ENCODE measurements at regions not wholly inside any gene's neighbourhood (a gene's known extent, or its start where the extent isn't known, plus 50 kb on each side); places are given as distances from the start of the nearest gene placed in this dataset.

GRCh38 chr13:31853643-31854326, 114.5 kb downstream of the RXFP2 start:
- no peak for DNase-seq

GRCh38 chr13:31859571-31859970, 120.2 kb downstream of the RXFP2 start:
- DNase-seq = peak; percentile 20

GRCh38 chr13:31860002-31860401, 120.7 kb downstream of the RXFP2 start:
- DNase-seq = no peak

- no peak for DNase-seq
These were observed 123.5 kb downstream of the RXFP2 start for GRCh38 chr13:31862828-31863227.

GRCh38 chr13:31864307-31864706, 125.0 kb downstream of the RXFP2 start:
- no peak for DNase-seq

DNA sequence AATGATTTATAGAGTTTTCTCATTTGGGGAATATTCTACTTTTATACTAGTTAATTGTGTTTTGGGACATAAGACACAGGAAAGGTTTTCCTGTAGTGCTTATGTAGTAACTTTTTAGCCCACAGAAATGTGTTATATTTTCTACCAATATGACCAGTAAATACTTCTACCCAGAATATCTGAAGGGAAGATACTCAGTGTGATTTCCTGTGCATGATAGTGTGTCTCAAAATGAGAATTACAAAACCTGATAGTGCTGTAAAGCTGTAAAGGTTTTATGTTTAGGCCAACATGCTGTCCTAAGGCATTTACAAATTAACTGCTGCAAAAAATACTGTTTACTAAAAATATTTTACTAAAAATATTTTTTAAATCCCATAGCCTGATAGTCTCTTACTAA, 126.8 kb downstream of the RXFP2 start:
- no peak for DNase-seq

DNA sequence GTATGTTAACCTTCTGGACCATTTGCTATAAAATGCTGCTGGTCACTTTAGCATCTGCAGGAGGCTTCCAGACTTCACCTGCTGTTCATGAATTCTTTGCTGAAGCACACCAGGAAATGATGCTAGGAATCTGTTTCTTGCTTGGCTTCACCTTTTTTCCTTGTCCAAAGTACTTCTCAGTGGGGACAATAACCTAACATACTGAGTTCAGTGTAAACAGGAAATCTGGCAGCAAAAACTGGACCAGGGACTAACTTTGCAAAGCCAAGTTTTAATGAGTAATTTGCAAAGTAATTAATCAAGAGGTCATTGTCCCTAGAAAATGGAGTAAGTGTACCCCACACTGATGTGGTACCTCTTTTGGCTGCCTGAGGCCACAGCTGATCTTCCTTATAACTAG, 128.4 kb downstream of the RXFP2 start:
- no peak for DNase-seq

- no peak for DNase-seq
These were observed 130.3 kb downstream of the RXFP2 start for GRCh38 chr13:31869582-31869981.

DNA sequence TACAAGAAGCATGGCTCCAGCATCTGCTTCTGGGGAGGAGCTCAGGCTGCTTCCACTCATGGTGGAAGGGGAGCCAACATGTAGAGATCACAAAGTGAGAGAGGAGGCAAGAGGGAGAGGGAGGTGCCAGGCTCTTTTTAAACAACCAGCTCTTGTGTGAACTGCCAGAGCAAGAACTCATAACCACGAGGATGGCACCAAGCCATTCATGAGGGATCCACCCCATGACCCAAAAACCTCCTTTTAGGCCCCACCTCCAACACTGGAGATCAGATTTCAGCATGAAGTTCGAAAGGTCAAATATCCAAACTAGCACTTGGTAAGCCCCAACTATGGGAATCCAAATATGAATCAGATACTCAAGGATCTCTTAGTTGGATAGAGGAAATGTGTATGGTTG, 131.2 kb downstream of the RXFP2 start:
- no peak for DNase-seq

GRCh38 chr13:31873145-31873544, 133.8 kb downstream of the RXFP2 start:
- DNase-seq = no peak

- DNase-seq = no peak
These were observed 135.8 kb downstream of the RXFP2 start for GRCh38 chr13:31875134-31875533.

- DNase-seq = no peak
These were observed 138.7 kb downstream of the RXFP2 start for GRCh38 chr13:31878052-31878451.

GRCh38 chr13:31878495-31878894, 139.2 kb downstream of the RXFP2 start:
- no peak for DNase-seq

DNA sequence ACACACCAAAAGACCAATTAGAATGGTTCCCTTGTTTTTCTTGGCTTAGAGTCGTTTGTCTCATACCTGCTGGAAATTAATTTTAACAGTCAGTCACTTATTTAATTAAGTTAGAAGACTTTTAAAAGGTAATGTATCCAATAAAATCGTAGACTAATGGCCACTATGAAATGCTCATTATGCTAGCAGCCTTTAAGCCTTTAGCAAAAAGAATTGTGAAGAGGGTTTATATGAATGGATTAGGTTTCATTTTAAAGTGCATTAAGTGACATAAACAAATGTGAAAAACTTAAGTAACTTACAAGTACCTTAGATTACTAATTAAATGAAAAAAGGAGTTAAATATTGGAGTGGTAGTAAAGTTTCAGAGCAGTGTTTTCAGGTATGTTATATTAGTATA, 139.6 kb downstream of the RXFP2 start:
- no peak for DNase-seq

GRCh38 chr13:31880851-31881494, 141.6 kb downstream of the RXFP2 start:
- DNase-seq = no peak

- DNase-seq = no peak
These were observed 142.2 kb downstream of the RXFP2 start for GRCh38 chr13:31881495-31881882.

- DNase-seq = no peak
These were observed 143.5 kb downstream of the RXFP2 start for GRCh38 chr13:31882794-31883193.

DNA sequence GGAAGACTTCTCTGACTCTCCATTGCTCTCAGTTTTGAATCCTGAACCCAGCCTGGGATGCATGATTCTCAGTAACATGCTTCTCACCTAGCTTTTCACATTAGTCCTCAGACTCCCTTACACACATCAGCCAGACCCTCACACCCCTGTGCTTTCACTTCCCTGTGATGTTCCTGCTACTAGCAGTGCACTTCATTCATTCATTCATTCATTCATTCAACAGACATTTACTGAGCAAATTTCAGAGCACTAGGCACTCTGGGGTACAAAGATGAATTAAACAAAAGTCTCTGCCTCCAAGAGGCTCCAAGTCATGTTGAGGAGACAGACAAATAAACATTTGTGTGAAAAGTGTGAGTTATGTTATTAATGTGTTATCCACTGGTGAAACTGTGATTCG, 145.2 kb downstream of the RXFP2 start:
- no peak for DNase-seq

- no peak for DNase-seq
These were observed 145.6 kb upstream of the FRY start for GRCh38 chr13:31885994-31886393.

DNA sequence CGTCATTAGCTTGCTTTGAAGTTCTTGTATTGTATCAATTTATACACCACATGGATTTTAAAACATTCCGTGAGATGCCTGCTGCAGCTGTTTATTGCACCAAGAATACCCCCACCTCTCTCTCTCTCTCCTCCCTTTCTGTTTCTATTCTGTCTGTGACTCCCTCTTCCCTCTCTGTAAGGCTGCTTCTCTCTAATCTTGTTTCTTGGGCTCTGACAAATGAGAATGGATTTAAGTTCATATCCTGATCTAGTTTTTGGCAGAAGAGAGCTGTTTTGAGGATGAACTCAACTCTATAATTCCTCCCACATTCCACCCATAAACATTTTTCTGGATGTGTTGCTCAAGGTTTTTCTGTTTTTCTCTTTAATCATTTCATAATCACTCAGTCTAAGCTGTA, 144.3 kb upstream of the FRY start:
- DNase-seq = no peak

DNA sequence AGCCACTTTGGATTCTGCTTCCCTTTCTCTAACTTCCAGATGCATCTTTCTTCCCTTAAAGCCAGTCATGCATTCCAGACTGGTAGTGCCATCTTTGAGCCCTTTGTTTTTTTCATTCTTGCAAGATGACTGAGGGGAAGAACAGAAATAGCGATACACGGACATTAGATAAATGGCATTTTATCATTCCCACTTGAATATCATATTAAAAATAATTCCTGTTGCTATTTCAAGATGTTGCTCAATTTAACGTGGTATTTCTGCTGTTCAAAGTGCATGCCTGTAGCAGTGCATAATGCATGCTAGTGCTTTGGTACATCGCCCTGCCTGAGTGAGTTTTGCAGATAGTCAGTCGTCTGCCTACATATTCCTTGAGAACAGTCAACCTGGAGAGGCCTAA, 140.6 kb upstream of the FRY start:
- no peak for DNase-seq

DNA sequence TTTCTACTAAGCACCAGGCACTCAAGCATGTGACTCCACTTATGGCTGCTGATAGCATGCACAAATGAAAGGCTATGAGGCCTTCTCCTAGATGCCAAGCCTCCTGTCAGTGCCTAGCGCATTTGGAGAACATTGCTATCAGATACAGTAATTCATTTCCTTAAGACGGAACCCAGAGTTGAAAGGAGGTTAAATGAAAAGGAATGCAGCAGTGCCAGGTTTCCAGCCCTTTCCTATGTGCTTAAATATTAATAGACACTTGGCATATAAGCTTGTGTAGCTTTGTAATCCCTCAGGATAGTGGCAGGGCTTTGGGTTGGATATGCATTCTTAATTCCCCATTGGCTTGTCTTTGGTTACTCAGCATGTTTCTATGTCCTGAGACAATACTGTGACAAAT, 140.1 kb upstream of the FRY start:
- no peak for DNase-seq

DNA sequence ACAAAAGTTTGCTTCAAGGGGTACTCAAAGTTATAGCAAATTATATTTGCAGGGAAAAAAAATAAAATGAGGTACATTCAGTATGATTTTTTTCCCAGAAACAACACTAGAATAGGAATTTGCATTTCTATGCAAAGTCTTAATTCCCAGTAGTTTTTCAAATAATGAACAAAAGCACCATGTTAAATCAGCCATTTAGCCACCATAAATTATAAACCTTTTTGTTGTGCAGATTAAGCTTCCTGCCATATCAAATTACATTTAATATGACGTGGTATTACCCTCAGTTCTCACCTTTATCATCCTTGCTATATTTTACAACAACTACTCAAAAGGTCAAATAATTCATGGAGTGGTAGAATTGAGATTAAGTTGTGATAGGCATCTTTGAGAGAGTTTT, 136.6 kb upstream of the FRY start:
- DNase-seq = no peak

GRCh38 chr13:31895691-31896090, 135.9 kb upstream of the FRY start:
- DNase-seq = no peak

DNA sequence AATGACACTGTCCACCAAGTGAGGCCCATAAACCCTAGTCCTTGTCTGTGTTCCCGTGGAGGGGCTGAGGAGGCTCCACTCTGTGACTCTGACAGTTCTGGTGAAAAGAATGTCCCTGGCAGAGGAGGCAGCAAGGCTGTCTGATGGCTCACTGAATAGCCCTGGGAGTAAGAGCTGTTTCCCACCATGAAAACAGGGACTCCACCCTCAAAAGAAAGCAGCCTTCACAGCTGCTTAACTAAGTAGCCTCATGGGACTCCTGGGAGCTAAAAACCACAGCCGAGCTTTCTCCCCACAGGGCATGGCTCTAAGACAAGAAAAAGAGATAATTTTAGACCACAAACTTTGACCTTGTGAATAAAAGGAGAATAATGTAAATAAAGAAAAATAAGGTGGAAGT, 135.1 kb upstream of the FRY start:
- DNase-seq = no peak

All from NCI-H345 (cell line).